Left renal pelvis (tissue), 4 donors: ENCODE measurements at regions not wholly inside any gene's neighbourhood (a gene's known extent, or its start where the extent isn't known, plus 50 kb on each side); places are given as distances from the start of the nearest gene placed in this dataset.
"Not testable (repeated sequence)": the region's sequence is repeated elsewhere in the genome, so short reads cannot be mapped to it uniquely, and the experiment has no call there.

Experiments
- DNase-seq, 4 donors: peaks; one replicate each; pipeline ENCODE4 v3.0.0-alpha.2; 2013; ENCODE audit warnings: low read depth in 4 of 4, low spot score in 3 of 4

GRCh38 chr17:79560527-79560926 lies 50.3 kb downstream of the RBFOX3 start:
- DNase-seq, result no peak

GRCh38 chr17:79559111-79559887 lies 51.6 kb downstream of the RBFOX3 start:
- DNase-seq, result no peak

- DNase-seq, result no peak
These were observed 52.6 kb downstream of the RBFOX3 start for GRCh38 chr17:79558091-79558900.

GRCh38 chr17:79557276-79558090 lies 53.4 kb downstream of the RBFOX3 start:
- DNase-seq, result no peak

- DNase-seq, result no peak
These were observed 54.6 kb downstream of the RBFOX3 start for GRCh38 chr17:79556271-79556670.

- DNase-seq, result no peak
These were observed 55.3 kb downstream of the RBFOX3 start for GRCh38 chr17:79555543-79555942.

GRCh38 chr17:79554346-79554745 lies 56.5 kb downstream of the RBFOX3 start:
- DNase-seq, result not testable (repeated sequence)

GRCh38 chr17:79552824-79553223 lies 58.0 kb downstream of the RBFOX3 start:
- no peak for DNase-seq

GRCh38 chr17:79552405-79552804 lies 58.4 kb downstream of the RBFOX3 start:
- no peak for DNase-seq

GRCh38 chr17:79549141-79549915 lies 61.5 kb downstream of the RBFOX3 start:
- DNase-seq, result no peak

GRCh38 chr17:79548116-79548515 lies 62.7 kb downstream of the RBFOX3 start:
- no peak for DNase-seq

GRCh38 chr17:79547586-79547985 lies 63.3 kb downstream of the RBFOX3 start:
- no peak for DNase-seq

- not testable (repeated sequence) for DNase-seq
These were observed 63.7 kb downstream of the RBFOX3 start for GRCh38 chr17:79547171-79547570.

- DNase-seq, result no peak
These were observed 64.5 kb downstream of the RBFOX3 start for GRCh38 chr17:79546386-79546785.

GRCh38 chr17:79545251-79546005 lies 65.4 kb downstream of the RBFOX3 start:
- DNase-seq, result no peak

- no peak for DNase-seq
These were observed 66.5 kb downstream of the RBFOX3 start for GRCh38 chr17:79544142-79544914.

GRCh38 chr17:79543531-79543930 lies 67.3 kb downstream of the RBFOX3 start:
- DNase-seq, result peak in 1 of 4 donors; percentile 48

- DNase-seq, result no peak
These were observed 68.1 kb downstream of the RBFOX3 start for GRCh38 chr17:79542718-79543117.
